K562 (cell line): ENCODE measurements at regions not wholly inside any gene's neighbourhood (a gene's known extent, or its start where the extent isn't known, plus 50 kb on each side); places are given as distances from the start of the nearest gene placed in this dataset.

Source experiments
- HMG20A ChIP-seq: fragments of 450-650 bp; formaldehyde crosslinking; conservative IDR thresholded peaks from 2 replicates; pipeline ENCODE4 v1.4.0; 2020; ENCODE audit warnings: mild to moderate bottlenecking, mixed read lengths
- MEIS2 ChIP-seq: fragments of 450-650 bp; IDR thresholded peaks from 2 replicates; pipeline ENCODE4 v1.6.1; 2014; ENCODE audit warnings: mild to moderate bottlenecking; ENCODE audit not compliant: partially characterized antibody
- NR2C2 ChIP-seq, 2 experiments: fragments of 200-800 bp in 1 of 2; sonication (Bioruptor generic) in 1 of 2; sonication (generic) in 1 of 2; formaldehyde crosslinking in 1 of 2; IDR thresholded peaks; 2 replicates each; pipeline versions ENCODE4 v1.6.1 to v1.8.0; 2016 to 2022; ENCODE audit warnings: mild to moderate bottlenecking in 1 of 2, missing compliant biosample characterization in 1 of 2, missing genetic modification characterization in 1 of 2, missing genetic modification reagents in 1 of 2
- POLR2AphosphoS5 ChIP-seq: IDR thresholded peaks from 2 replicates; pipeline ENCODE4 v1.6.1; 2011; ENCODE audit warnings: mild to moderate bottlenecking, low read depth, low read length, moderate library complexity; ENCODE audit not compliant: control insufficient read depth, insufficient read depth
- RNF2 ChIP-seq: sonication (generic); IDR thresholded peaks from 2 replicates; pipeline ENCODE4 v1.6.1; 2016
- TF ChIP-seq, protein P1 (sequence below), 3 experiments: IDR thresholded peaks in 2 of 3; conservative IDR thresholded peaks in 1 of 3; 2 replicates each; pipeline ENCODE4 v1.5.1; 2011 to 2012; ENCODE audit warnings: low read length in 3 of 3, mild to moderate bottlenecking in 3 of 3, control low read depth in 2 of 3, improper control_type of control experiment in 1 of 3, inconsistent platforms in 1 of 3, low read depth in 1 of 3, mixed read lengths in 1 of 3, moderate library complexity in 1 of 3; ENCODE audit not compliant: insufficient read depth in 2 of 3

DNA sequence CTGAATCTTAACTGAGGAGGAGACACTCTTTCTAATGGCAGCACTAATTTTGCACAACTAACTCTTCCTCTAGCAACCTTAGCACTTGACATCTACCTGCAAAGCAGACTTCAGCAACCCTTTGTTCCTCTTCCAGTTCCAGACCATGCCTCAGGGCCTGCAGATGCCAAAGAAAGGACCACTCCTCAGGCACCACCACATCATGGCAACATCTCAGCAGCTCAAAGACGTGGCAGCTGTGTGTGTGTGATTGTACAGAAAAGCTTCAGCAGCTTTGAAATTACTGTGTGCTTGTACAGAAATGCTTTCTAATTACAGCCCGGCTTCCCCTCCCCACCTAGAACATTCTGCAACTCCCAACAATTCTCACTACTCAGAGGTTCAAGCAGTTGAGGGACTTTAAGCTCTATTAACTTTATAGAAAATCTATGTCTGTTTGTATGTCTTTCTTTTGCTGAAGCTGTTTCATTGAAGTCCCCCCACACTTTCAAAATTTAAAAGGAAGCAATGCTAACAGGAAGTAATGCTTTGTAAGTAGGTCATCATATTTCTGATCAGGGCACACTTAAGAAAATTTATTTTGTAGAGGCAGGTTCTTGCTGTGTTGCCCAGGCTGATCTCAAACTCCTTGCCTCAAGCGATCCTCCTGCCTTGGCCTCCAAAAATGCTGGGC, 115.2 kb downstream of the CD47 start:
- TF ChIP-seq, protein P1, sequence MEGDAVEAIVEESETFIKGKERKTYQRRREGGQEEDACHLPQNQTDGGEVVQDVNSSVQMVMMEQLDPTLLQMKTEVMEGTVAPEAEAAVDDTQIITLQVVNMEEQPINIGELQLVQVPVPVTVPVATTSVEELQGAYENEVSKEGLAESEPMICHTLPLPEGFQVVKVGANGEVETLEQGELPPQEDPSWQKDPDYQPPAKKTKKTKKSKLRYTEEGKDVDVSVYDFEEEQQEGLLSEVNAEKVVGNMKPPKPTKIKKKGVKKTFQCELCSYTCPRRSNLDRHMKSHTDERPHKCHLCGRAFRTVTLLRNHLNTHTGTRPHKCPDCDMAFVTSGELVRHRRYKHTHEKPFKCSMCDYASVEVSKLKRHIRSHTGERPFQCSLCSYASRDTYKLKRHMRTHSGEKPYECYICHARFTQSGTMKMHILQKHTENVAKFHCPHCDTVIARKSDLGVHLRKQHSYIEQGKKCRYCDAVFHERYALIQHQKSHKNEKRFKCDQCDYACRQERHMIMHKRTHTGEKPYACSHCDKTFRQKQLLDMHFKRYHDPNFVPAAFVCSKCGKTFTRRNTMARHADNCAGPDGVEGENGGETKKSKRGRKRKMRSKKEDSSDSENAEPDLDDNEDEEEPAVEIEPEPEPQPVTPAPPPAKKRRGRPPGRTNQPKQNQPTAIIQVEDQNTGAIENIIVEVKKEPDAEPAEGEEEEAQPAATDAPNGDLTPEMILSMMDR (IDR thresholded peaks at IDR 0.05 in 2 of 3, conservative IDR thresholded peaks at IDR 0.05 in 1 of 3; ENCODE audit: insufficient read depth in 2 of 3, low read depth in 1 of 3, low read length in 3 of 3): no peak
- TF ChIP-seq NR2C2 (CRISPR knock-in tag; IDR thresholded peaks at IDR 0.05) (no peak), NR2C2 (tag; IDR thresholded peaks at IDR 0.05) (no peak), RNF2 (no peak), MEIS2 (no peak), POLR2AphosphoS5 (no peak), HMG20A (CRISPR knock-in tag) (no peak)
